GM18858 (cell line): ENCODE measurements at regions not wholly inside any gene's neighbourhood (a gene's known extent, or its start where the extent isn't known, plus 50 kb on each side); places are given as distances from the start of the nearest gene placed in this dataset.
"Not testable (repeated sequence)": the region's sequence is repeated elsewhere in the genome, so short reads cannot be mapped to it uniquely, and the experiment has no call there.

Experiments used
- ATAC-seq: cut with Tn5 transposase; IDR thresholded peaks from one replicate; pipeline ENCODE4 v1.9.1; 2021; ENCODE audit not compliant: unreplicated experiment

- ATAC-seq = no peak
Measured at GRCh38 chr14:25349269-25349668, 299.3 kb upstream of the STXBP6 start.

- no peak for ATAC-seq
Measured at GRCh38 chr14:25340882-25341281, 290.9 kb upstream of the STXBP6 start.

GRCh38 chr14:25322784-25323183, 272.8 kb upstream of the STXBP6 start:
- no peak for ATAC-seq

GRCh38 chr14:25316007-25316406, 266.1 kb upstream of the STXBP6 start:
- ATAC-seq = not testable (repeated sequence)

- no peak for ATAC-seq
Measured at GRCh38 chr14:25308244-25308643, 258.3 kb upstream of the STXBP6 start.

GRCh38 chr14:25303934-25304333, 254.0 kb upstream of the STXBP6 start:
- no peak for ATAC-seq

GRCh38 chr14:25298238-25298637, 248.3 kb upstream of the STXBP6 start:
- ATAC-seq = no peak

- ATAC-seq = not testable (repeated sequence)
Measured at GRCh38 chr14:25290154-25290553, 240.2 kb upstream of the STXBP6 start.

- ATAC-seq = no peak
Measured at GRCh38 chr14:25274529-25274928, 224.6 kb upstream of the STXBP6 start.

GRCh38 chr14:25267186-25267585, 217.2 kb upstream of the STXBP6 start:
- ATAC-seq = no peak

- ATAC-seq = no peak
Measured at GRCh38 chr14:25259470-25259869, 209.5 kb upstream of the STXBP6 start.

- ATAC-seq = no peak
Measured at GRCh38 chr14:25252793-25253192, 202.8 kb upstream of the STXBP6 start.

GRCh38 chr14:25250516-25250915, 200.6 kb upstream of the STXBP6 start:
- no peak for ATAC-seq

- no peak for ATAC-seq
Measured at GRCh38 chr14:25247609-25248008, 197.7 kb upstream of the STXBP6 start.

GRCh38 chr14:25246751-25247150, 196.8 kb upstream of the STXBP6 start:
- no peak for ATAC-seq

GRCh38 chr14:25239170-25239569, 189.2 kb upstream of the STXBP6 start:
- ATAC-seq = no peak

GRCh38 chr14:25237845-25238244, 187.9 kb upstream of the STXBP6 start:
- no peak for ATAC-seq

GRCh38 chr14:25233613-25234012, 183.7 kb upstream of the STXBP6 start:
- ATAC-seq = no peak

GRCh38 chr14:25231004-25231403, 181.1 kb upstream of the STXBP6 start:
- no peak for ATAC-seq

GRCh38 chr14:25226214-25226613, 176.3 kb upstream of the STXBP6 start:
- ATAC-seq = no peak

GRCh38 chr14:25222256-25222655, 172.3 kb upstream of the STXBP6 start:
- ATAC-seq = no peak

GRCh38 chr14:25220514-25220913, 170.6 kb upstream of the STXBP6 start:
- no peak for ATAC-seq

- ATAC-seq = no peak
Measured at GRCh38 chr14:25215607-25216006, 165.7 kb upstream of the STXBP6 start.

GRCh38 chr14:25197885-25198284, 147.9 kb upstream of the STXBP6 start:
- ATAC-seq = no peak
